GM21723 (cell line): ENCODE measurements at regions not wholly inside any gene's neighbourhood (a gene's known extent, or its start where the extent isn't known, plus 50 kb on each side); places are given as distances from the start of the nearest gene placed in this dataset.
"Not testable (repeated sequence)": the region's sequence is repeated elsewhere in the genome, so short reads cannot be mapped to it uniquely, and the experiment has no call there.

Experiments used
- ATAC-seq: cut with Tn5 transposase; IDR thresholded peaks from one replicate; pipeline ENCODE4 v1.9.1; 2021; ENCODE audit warnings: mild to moderate bottlenecking, moderate library complexity; ENCODE audit not compliant: unreplicated experiment

DNA sequence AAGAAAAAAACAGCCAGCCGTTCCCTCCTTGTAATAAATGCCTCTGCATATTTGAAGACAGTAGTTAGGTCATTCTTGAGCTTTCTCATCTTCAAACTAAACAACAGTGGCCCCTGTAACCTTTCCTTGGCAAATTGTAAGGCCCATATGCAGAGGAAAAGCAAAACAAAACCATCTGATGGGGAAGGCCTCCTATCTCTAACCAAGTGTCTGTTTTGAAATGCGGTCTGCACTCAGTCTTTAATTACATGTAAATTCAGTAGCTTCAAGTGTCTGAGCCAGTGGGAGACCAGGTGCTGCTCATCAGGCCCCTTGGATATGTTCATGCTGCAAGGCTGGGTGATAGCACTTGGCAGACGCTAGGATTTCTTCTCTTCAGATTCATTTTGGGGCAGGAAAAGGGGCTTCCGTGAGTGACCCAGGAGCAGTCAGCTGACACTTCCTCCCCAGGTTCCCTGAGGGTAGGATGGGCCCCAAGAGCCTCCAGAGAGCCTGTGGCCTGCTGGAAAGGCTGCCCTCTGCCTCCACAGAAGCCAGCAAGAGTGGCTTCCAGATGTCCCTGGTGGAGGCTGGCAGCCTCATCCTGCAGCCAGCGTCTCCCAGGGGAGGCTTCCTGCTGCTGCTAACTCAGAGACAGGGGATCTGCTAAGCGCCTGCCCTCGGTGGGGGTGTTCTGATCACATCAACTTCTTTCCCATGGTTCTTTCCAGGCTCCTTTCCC, 60.2 kb upstream of the PLGLB2 start:
- not testable (repeated sequence) for ATAC-seq

DNA sequence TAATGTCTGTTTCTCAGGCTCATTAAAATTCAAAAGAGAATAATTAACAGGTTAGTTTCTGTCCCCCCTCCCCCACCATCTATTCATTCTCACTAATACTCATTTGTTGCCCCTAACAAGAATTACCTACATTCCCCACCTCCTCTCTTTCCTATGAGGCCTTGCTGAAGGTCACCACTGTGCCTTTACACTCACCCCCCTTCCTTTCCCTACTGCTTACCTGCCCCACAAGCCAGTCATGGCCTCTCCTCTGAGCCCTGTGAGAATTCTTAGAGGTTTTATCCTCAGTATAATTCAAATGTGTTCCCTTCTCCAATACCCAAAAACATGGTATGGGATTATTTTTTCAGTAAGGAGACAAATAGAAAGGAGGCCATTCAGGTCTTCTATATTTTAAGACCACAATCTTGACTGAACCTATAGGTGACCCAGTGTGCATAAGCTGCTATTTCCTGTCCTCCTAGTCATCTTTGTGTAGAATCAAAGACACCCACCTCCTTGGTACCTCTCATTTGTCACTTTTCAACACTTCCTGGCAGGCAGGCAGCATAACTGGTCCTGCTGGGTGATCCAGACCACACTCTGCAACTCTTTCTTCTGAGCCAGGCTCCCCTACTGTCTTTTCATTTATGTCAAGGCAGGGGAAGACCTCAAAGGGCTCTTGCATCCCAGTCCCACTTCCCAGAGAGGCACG, 55.8 kb upstream of the PLGLB2 start:
- not testable (repeated sequence) for ATAC-seq

DNA sequence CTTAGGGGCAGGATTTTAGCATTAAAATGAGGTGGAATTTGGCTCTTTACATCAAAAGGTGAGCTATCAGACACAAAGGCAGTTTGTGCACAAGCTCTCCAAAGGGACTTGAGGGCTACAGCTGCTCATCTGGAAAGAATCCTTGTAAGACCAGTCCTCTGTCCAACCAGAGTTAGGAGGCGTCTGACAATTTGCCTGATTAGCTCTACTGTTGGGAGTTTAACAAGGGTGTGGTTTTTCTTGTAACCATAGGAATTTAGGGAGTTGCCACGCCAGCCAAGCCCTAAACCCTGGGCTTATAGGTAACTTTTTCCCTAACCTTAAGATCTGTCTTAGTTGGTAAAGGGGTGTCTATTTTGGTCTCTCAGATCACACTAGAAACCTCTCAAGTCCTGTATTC, 55.0 kb upstream of the PLGLB2 start:
- not testable (repeated sequence) for ATAC-seq

DNA sequence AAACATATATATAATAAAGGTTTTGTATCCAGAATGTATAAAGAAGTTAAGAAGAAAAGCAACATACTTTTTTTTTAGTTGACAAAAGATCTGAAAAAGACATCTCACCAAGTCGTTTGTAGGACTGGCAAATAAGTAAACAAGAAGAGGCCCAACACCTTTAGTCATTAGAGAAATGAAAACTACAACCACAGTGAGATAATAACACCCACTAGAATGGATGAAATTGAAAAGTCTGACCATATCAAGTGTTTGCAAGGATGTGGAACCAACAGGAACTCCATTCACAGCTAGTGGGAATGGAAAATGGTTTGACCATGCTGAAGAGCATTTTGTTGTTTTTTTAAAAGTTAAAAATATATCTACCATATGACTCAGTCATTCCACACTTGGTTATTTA, 54.0 kb upstream of the PLGLB2 start:
- not testable (repeated sequence) for ATAC-seq

DNA sequence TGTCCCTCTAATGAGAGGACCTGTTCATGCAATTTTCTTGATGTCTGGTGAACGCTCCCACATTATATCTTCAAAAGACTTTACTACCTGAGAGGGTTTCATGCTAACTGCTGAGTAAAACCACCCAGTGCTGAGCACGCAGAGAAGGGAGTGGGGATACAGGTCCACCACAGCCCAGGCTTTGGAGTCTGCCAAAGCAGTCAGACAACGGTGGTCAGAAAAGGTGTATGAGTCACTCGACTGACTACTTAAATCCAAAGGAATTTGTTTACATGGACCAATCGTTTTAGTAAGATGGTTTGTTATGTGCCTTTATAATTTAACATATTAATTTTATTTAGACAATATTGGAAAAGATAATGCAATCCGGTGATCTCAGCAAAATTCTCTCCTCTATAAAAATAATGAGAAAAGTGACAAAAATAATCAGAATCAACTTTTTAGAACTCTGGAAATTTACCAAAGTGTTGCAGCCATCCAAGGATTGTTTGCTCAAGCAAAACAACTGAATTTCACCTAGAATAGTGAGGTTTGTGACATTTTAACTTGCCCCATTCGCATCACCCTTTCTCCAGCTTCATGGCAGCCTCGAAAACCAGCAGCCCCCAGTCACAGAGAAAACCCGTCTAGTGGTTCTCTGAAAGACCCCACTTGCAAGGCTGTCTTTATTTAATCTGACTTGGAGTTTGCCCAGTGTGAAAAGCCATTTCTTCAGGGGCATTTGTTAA, 52.1 kb upstream of the PLGLB2 start:
- not testable (repeated sequence) for ATAC-seq
